SK-N-MC (cell line): ENCODE measurements at regions not wholly inside any gene's neighbourhood (a gene's known extent, or its start where the extent isn't known, plus 50 kb on each side); places are given as distances from the start of the nearest gene placed in this dataset.

Experiments used
- EZH2 ChIP-seq: fragments of 200-600 bp; sonication (generic); IDR thresholded peaks from one replicate; pipeline ENCODE4 v1.6.1; 2017; ENCODE audit warnings: antibody characterized with exemption
- POLR2AphosphoS5 ChIP-seq: IDR thresholded peaks from 2 replicates; pipeline ENCODE4 v1.6.1; 2012; ENCODE audit warnings: mild to moderate bottlenecking, low read depth, low read length, borderline replicate concordance

- TF ChIP-seq POLR2AphosphoS5, result no peak
- no peak for TF ChIP-seq EZH2
Observed at GRCh38 chr15:37246856-37247255, 146.5 kb upstream of the MEIS2 start.
